ENCODE measurements at regions not wholly inside any gene's neighbourhood (a gene's known extent, or its start where the extent isn't known, plus 50 kb on each side); places are given as distances from the start of the nearest gene placed in this dataset.

DNA sequence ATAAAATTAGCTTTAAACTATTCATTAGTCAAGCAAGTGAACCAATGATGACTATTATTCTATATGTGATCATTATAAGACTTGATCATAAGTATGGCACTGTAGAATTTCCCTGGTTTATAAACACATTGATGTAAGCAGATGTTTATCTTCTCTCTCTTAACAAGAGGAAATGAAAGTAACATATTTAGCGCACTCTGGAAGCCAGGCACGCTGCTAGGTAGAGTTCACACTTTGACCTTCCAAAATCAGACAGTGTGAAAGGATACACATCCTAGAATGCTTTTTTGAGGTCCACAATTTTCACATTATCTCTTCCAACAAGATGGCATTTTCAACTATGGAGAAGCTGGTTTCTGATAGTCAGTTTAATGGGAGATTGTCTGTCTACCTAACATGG, 529.4 kb upstream of the IGFBP3 start:
- Histone ChIP-seq H2AFZ (no peak overlapping the region), H3K36me3 (ENCODE audit: insufficient read depth) (no peaks in the 10 kb centered on the region), H3K4me3 (no peak overlapping the region), H3K4me2 (no peak overlapping the region), H3K9me2 (ENCODE audit: insufficient read depth) (peaks cover 23% of the 10 kb centered on the region; the same call in 1 of the 2 replicates), H3K4me1 (ENCODE audit: insufficient read depth) (no peaks in the 10 kb centered on the region), H3K27ac (ENCODE audit: low read depth) (no peak overlapping the region), H3F3A (replicated peaks; ENCODE audit: low read depth) (no peaks in the 10 kb centered on the region), H3K27me3 (ENCODE audit: insufficient read depth) (no peaks in the 10 kb centered on the region), H4K20me1 (replicated peaks; ENCODE audit: insufficient read depth) (no peaks in the 10 kb centered on the region), H3K79me2 (replicated peaks; ENCODE audit: insufficient read depth) (no peaks in the 10 kb centered on the region)
- Mint-ChIP-seq H3K4me1 (no peaks in the 10 kb centered on the region), H3K4me3 (no peak overlapping the region), H3K9me3 (peaks cover 43% of the 10 kb centered on the region), H3K36me3 (ENCODE audit: low read depth) (no peaks in the 10 kb centered on the region; the same call in 2 of the 3 replicates), H3K27me3 (ENCODE audit: insufficient read depth, low read depth, poor library complexity) (peaks cover 3% of the 10 kb centered on the region), H3K27ac (no peak overlapping the region)
- TF ChIP-seq STAT1 (IDR thresholded peaks at IDR 0.05; ENCODE audit: unreplicated experiment) (no peak), POLR2AphosphoS5 (IDR thresholded peaks at IDR 0.05; ENCODE audit: low read depth) (no peak), ZNF114 (CRISPR knock-in tag; IDR thresholded peaks at IDR 0.05) (no peak), EZH2phosphoT487 (IDR thresholded peaks at IDR 0.05; ENCODE audit: unreplicated experiment) (no peak)
- TF ChIP-seq, protein P1, sequence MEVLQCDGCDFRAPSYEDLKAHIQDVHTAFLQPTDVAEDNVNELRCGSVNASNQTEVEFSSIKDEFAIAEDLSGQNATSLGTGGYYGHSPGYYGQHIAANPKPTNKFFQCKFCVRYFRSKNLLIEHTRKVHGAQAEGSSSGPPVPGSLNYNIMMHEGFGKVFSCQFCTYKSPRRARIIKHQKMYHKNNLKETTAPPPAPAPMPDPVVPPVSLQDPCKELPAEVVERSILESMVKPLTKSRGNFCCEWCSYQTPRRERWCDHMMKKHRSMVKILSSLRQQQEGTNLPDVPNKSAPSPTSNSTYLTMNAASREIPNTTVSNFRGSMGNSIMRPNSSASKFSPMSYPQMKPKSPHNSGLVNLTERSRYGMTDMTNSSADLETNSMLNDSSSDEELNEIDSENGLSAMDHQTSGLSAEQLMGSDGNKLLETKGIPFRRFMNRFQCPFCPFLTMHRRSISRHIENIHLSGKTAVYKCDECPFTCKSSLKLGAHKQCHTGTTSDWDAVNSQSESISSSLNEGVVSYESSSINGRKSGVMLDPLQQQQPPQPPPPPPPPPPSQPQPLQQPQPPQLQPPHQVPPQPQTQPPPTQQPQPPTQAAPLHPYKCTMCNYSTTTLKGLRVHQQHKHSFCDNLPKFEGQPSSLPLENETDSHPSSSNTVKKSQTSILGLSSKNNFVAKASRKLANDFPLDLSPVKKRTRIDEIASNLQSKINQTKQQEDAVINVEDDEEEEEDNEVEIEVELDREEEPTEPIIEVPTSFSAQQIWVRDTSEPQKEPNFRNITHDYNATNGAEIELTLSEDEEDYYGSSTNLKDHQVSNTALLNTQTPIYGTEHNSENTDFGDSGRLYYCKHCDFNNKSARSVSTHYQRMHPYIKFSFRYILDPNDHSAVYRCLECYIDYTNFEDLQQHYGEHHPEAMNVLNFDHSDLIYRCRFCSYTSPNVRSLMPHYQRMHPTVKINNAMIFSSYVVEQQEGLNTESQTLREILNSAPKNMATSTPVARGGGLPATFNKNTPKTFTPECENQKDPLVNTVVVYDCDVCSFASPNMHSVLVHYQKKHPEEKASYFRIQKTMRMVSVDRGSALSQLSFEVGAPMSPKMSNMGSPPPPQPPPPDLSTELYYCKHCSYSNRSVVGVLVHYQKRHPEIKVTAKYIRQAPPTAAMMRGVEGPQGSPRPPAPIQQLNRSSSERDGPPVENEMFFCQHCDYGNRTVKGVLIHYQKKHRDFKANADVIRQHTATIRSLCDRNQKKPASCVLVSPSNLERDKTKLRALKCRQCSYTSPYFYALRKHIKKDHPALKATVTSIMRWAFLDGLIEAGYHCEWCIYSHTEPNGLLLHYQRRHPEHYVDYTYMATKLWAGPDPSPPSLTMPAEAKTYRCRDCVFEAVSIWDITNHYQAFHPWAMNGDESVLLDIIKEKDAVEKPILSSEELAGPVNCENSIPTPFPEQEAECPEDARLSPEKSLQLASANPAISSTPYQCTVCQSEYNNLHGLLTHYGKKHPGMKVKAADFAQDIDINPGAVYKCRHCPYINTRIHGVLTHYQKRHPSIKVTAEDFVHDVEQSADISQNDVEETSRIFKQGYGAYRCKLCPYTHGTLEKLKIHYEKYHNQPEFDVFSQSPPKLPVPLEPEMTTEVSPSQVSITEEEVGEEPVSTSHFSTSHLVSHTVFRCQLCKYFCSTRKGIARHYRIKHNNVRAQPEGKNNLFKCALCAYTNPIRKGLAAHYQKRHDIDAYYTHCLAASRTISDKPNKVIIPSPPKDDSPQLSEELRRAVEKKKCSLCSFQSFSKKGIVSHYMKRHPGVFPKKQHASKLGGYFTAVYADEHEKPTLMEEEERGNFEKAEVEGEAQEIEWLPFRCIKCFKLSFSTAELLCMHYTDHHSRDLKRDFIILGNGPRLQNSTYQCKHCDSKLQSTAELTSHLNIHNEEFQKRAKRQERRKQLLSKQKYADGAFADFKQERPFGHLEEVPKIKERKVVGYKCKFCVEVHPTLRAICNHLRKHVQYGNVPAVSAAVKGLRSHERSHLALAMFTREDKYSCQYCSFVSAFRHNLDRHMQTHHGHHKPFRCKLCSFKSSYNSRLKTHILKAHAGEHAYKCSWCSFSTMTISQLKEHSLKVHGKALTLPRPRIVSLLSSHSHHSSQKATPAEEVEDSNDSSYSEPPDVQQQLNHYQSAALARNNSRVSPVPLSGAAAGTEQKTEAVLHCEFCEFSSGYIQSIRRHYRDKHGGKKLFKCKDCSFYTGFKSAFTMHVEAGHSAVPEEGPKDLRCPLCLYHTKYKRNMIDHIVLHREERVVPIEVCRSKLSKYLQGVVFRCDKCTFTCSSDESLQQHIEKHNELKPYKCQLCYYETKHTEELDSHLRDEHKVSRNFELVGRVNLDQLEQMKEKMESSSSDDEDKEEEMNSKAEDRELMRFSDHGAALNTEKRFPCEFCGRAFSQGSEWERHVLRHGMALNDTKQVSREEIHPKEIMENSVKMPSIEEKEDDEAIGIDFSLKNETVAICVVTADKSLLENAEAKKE (CRISPR knock-in tag; IDR thresholded peaks at IDR 0.05): no peak
- TF ChIP-seq, protein P2, sequence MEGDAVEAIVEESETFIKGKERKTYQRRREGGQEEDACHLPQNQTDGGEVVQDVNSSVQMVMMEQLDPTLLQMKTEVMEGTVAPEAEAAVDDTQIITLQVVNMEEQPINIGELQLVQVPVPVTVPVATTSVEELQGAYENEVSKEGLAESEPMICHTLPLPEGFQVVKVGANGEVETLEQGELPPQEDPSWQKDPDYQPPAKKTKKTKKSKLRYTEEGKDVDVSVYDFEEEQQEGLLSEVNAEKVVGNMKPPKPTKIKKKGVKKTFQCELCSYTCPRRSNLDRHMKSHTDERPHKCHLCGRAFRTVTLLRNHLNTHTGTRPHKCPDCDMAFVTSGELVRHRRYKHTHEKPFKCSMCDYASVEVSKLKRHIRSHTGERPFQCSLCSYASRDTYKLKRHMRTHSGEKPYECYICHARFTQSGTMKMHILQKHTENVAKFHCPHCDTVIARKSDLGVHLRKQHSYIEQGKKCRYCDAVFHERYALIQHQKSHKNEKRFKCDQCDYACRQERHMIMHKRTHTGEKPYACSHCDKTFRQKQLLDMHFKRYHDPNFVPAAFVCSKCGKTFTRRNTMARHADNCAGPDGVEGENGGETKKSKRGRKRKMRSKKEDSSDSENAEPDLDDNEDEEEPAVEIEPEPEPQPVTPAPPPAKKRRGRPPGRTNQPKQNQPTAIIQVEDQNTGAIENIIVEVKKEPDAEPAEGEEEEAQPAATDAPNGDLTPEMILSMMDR (conservative IDR thresholded peaks at IDR 0.05; ENCODE audit: low read depth in 2 of 2): no peak
- DNase-seq (ENCODE audit: low spot score) (no peak), ATAC-seq (no peak)
